H9 (cell line): ENCODE measurements at regions not wholly inside any gene's neighbourhood (a gene's known extent, or its start where the extent isn't known, plus 50 kb on each side); places are given as distances from the start of the nearest gene placed in this dataset.

Experiments used
- DNase-seq: peaks from one replicate; pipeline ENCODE4 v3.0.0-alpha.2; 2017
- H2AFZ ChIP-seq: one replicate; pipeline ENCODE4 v1.6.1; 2013; ENCODE audit warnings: mild to moderate bottlenecking, low read length, control low read depth, moderate library complexity
- H2AK5ac ChIP-seq: 2 replicates; pipeline ENCODE4 v1.6.1; 2013; ENCODE audit warnings: low read length, control low read depth, mixed read lengths; ENCODE audit not compliant: insufficient read length
- H2BK120ac ChIP-seq: one replicate; pipeline ENCODE4 v1.6.1; 2013; ENCODE audit warnings: low read depth, mild to moderate bottlenecking, low read length, control low read depth, inconsistent platforms; ENCODE audit not compliant: poor library complexity, severe bottlenecking
- H2BK12ac ChIP-seq: 2 replicates; pipeline ENCODE4 v1.6.1; 2013; ENCODE audit warnings: low read length, control low read depth, mixed read lengths, low read depth; ENCODE audit not compliant: insufficient read length
- H2BK15ac ChIP-seq: 2 replicates; pipeline ENCODE4 v1.6.1; 2013; ENCODE audit warnings: low read depth, low read length, control low read depth
- H2BK20ac ChIP-seq: one replicate; pipeline ENCODE4 v1.6.1; 2013; ENCODE audit warnings: low read depth, mild to moderate bottlenecking, low read length, control low read depth, inconsistent platforms; ENCODE audit not compliant: poor library complexity, severe bottlenecking
- H2BK5ac ChIP-seq: 2 replicates; pipeline ENCODE4 v1.6.1; 2013; ENCODE audit warnings: low read length, control low read depth, mixed read lengths; ENCODE audit not compliant: insufficient read length
- H3K14ac ChIP-seq: 2 replicates; pipeline ENCODE4 v1.6.1; 2013; ENCODE audit warnings: low read length, control low read depth; ENCODE audit not compliant: insufficient read depth
- H3K18ac ChIP-seq: 2 replicates; pipeline ENCODE4 v1.6.1; 2013; ENCODE audit warnings: low read depth, mild to moderate bottlenecking, mixed read lengths, low read length, control low read depth; ENCODE audit not compliant: insufficient read length
- H3K23ac ChIP-seq: 2 replicates; pipeline ENCODE4 v1.6.1; 2013; ENCODE audit warnings: low read length, control low read depth, mixed read lengths, low read depth; ENCODE audit not compliant: insufficient read length
- H3K23me2 ChIP-seq: 2 replicates; pipeline ENCODE4 v1.6.1; 2013; ENCODE audit warnings: low read depth, mild to moderate bottlenecking, mixed read lengths, low read length, control low read depth; ENCODE audit not compliant: insufficient read length, poor library complexity, severe bottlenecking
- H3K27ac ChIP-seq: 2 replicates; pipeline ENCODE4 v1.5.1; 2013; ENCODE audit warnings: low read length, control low read depth, mixed read lengths, low read depth; ENCODE audit not compliant: insufficient read length
- H3K27me3 ChIP-seq: 2 replicates; pipeline ENCODE4 v1.6.1; 2013; ENCODE audit warnings: low read length, control low read depth, inconsistent platforms; ENCODE audit not compliant: insufficient read depth
- H3K4ac ChIP-seq: 2 replicates; pipeline ENCODE4 v1.6.1; 2013; ENCODE audit warnings: low read depth, mild to moderate bottlenecking, control low read depth, inconsistent platforms, low read length, moderate library complexity
- H3K4me1 ChIP-seq: 2 replicates; pipeline ENCODE4 v1.6.1; 2013; ENCODE audit warnings: low read length, control low read depth, inconsistent platforms; ENCODE audit not compliant: insufficient read depth
- H3K4me2 ChIP-seq: 2 replicates; pipeline ENCODE4 v1.6.1; 2013; ENCODE audit warnings: low read length, control low read depth, mixed read lengths; ENCODE audit not compliant: insufficient read length, insufficient read depth
- H3K56ac ChIP-seq: 2 replicates; pipeline ENCODE4 v1.6.1; 2013; ENCODE audit warnings: low read depth, mild to moderate bottlenecking, mixed read lengths, low read length, control low read depth; ENCODE audit not compliant: insufficient read length
- H3K79me1 ChIP-seq: 2 replicates; pipeline ENCODE4 v1.6.1; 2013; ENCODE audit warnings: low read depth, mild to moderate bottlenecking, moderate library complexity, low read length, control low read depth, inconsistent platforms; ENCODE audit not compliant: insufficient read depth, poor library complexity, severe bottlenecking
- H3K79me2 ChIP-seq: 2 replicates; pipeline ENCODE4 v1.6.1; 2013; ENCODE audit warnings: low read length, control low read depth, inconsistent platforms; ENCODE audit not compliant: insufficient read depth
- H3K9ac ChIP-seq: 2 replicates; pipeline ENCODE4 v1.6.1; 2013; ENCODE audit warnings: low read length, control low read depth, mixed read lengths; ENCODE audit not compliant: insufficient read length; ENCODE audit errors: extremely low read depth
- H3K9me3 ChIP-seq: one replicate; pipeline ENCODE4 v1.6.1; 2013; ENCODE audit warnings: low read depth, low read length, inconsistent platforms; ENCODE audit not compliant: control insufficient read depth
- H3T11ph ChIP-seq: one replicate; pipeline ENCODE4 v1.6.1; 2013; ENCODE audit warnings: mild to moderate bottlenecking, low read length, control low read depth, inconsistent platforms
- H4K20me1 ChIP-seq: one replicate; pipeline ENCODE4 v1.6.1; 2013; ENCODE audit not compliant: control insufficient read depth, insufficient read length, insufficient read depth
- H4K5ac ChIP-seq: 2 replicates; pipeline ENCODE4 v1.6.1; 2013; ENCODE audit warnings: low read depth, mild to moderate bottlenecking, mixed read lengths, low read length, control low read depth; ENCODE audit not compliant: insufficient read length
- H4K8ac ChIP-seq: replicated peaks from 2 replicates; pipeline ENCODE4 v1.6.1; 2013; ENCODE audit warnings: low read length, control low read depth, mixed read lengths, low read depth; ENCODE audit not compliant: insufficient read length
- H4K91ac ChIP-seq: 2 replicates; pipeline ENCODE4 v1.6.1; 2013; ENCODE audit warnings: low read depth, mild to moderate bottlenecking, moderate library complexity, mixed read lengths, low read length, control low read depth; ENCODE audit not compliant: insufficient read length
- H3K27ac Mint-ChIP-seq, 3 experiments: 2 replicates in 2 of 3; 3 replicates in 1 of 3; pipeline ENCODE4 v1.8.0; 2020 to 2021; ENCODE audit warnings: mixed read lengths in 3 of 3, mild to moderate bottlenecking in 1 of 3, moderate library complexity in 1 of 3
- H3K27me3 Mint-ChIP-seq: 2 replicates; pipeline ENCODE4 v1.8.0; 2021; ENCODE audit warnings: low read depth, mild to moderate bottlenecking, moderate library complexity, mixed read lengths
- H3K36me3 Mint-ChIP-seq, 3 experiments: 2 replicates in 2 of 3; 3 replicates in 1 of 3; pipeline ENCODE4 v1.8.0; 2020 to 2021; ENCODE audit warnings: low read depth in 3 of 3, mixed read lengths in 3 of 3; ENCODE audit not compliant: insufficient read depth in 1 of 3
- H3K4me1 Mint-ChIP-seq, 2 experiments: 2 replicates each; pipeline ENCODE4 v1.8.0; 2020; ENCODE audit warnings: mixed read lengths in 2 of 2
- H3K4me3 Mint-ChIP-seq, 2 experiments: 2 replicates in 1 of 2; 3 replicates in 1 of 2; pipeline ENCODE4 v1.8.0; 2020 to 2021; ENCODE audit warnings: mild to moderate bottlenecking in 2 of 2, mixed read lengths in 2 of 2, moderate library complexity in 1 of 2
- H3K9me3 Mint-ChIP-seq, 2 experiments: 2 replicates in 1 of 2; 3 replicates in 1 of 2; pipeline ENCODE4 v1.8.0; 2020; ENCODE audit warnings: mild to moderate bottlenecking in 2 of 2, mixed read lengths in 2 of 2, moderate library complexity in 1 of 2
- CTCF ChIP-seq: fragments of 200-600 bp; sonication (generic); conservative IDR thresholded peaks from 3 replicates; pipeline ENCODE4 v1.8.0; 2021; ENCODE audit warnings: antibody characterized with exemption, mild to moderate bottlenecking
- WGBS: extraction: QIAGEN DNeasy Blood & Tissue Kit; methylation state at CpG from one replicate; pipeline ENCODE4 v1.1.7; 2013; ENCODE audit warnings: missing lambda C conversion rate, low lambda C conversion rate, mixed read lengths; ENCODE audit not compliant: insufficient read length; ENCODE audit errors: extremely low coverage; 5-methylcytosine and 5-hydroxymethylcytosine counted together

DNA sequence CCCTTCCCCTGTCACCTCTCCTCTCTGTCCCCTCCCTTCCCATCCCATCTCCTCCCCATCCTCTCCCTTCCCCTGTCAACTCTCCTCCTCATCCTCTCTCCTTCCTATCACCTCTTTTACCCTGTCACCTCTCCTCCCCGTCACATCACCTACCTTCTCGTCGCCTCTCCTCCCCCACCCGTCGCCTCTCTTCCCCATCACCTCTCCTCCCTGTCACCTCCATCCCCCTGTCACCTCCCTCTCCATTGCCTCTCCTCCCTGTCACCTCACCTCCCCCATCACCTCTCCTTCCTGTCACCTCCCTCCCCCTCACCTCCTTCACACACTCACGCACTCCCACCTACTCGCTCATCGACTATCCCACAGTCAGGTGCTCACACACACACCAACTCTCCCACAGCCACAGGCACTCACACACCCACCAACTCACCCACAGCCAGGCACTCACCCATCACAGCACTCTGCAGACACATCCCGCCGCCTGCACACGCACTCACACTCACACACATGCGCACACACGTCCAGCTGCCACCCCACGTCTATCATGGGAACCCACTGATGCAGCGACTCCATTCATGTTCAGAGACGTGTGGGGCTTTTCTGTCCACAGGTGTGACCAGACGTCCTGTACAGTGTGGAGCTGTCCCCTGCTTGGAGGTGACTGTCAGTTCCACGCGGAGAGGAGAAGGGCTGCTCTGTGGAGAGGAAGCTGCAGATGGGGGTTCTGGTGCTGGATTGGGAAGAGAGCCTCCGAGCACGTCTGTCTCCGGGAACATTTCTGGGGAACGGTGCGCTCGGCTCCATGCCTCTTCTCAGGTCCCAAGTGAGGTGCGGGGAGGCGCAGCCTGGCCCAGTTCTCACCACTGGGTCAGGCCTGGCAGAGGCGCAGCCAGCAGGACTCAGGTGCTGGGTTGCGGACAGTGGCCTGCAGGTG, 184.3 kb downstream of the TTLL2 start:
- Histone ChIP-seq H3K18ac (no peak overlapping the region), H3K79me1 (no peaks in the 10 kb centered on the region), H3T11ph (no peak overlapping the region), H3K9ac (no peak overlapping the region), H3K4me2 (no peak overlapping the region), H3K27me3 (no peaks in the 10 kb centered on the region), H3K56ac (no peak overlapping the region), H3K79me2 (no peaks in the 10 kb centered on the region), H2BK20ac (no peak overlapping the region), H2AK5ac (no peak overlapping the region), H3K14ac (peak overlapping the region; percentile 48; the same call in 1 of the 2 replicates), H2AFZ (no peak overlapping the region), H2BK5ac (no peak overlapping the region), H2BK120ac (no peak overlapping the region), H4K91ac (no peak overlapping the region), H2BK15ac (no peak overlapping the region), H3K23ac (no peak overlapping the region), H4K20me1 (no peaks in the 10 kb centered on the region), H3K9me3 (no peaks in the 10 kb centered on the region), H3K4ac (no peak overlapping the region), H3K23me2 (no peaks in the 10 kb centered on the region), H3K27ac (no peak overlapping the region), H2BK12ac (no peak overlapping the region), H4K8ac (no peak overlapping the region), H4K5ac (no peak overlapping the region), H3K4me1 (no peaks in the 10 kb centered on the region; the same call in 1 of the 2 replicates)
- DNase-seq, result no peak
- H3K4me3 Mint-ChIP-seq, result no peak overlapping the region
- no peak for TF ChIP-seq CTCF
- no peaks in the 10 kb centered on the region; a peak in 3 of 5 replicates for H3K9me3 Mint-ChIP-seq
- H3K27ac Mint-ChIP-seq, result peak overlapping the region in 1 of 3 experiments; percentile 72; a peak in 1 of 7 replicates
- peaks cover 18% of the 10 kb centered on the region for H3K27me3 Mint-ChIP-seq
- 100% methylated on average over 8 of the region's 29 CpGs for WGBS
- H3K4me1 Mint-ChIP-seq, result peaks cover 19 to 27% of the 10 kb centered on the region in 2 experiments
- H3K36me3 Mint-ChIP-seq, result no peaks in the 10 kb centered on the region
